HG03280 (cell line): ENCODE measurements at regions not wholly inside any gene's neighbourhood (a gene's known extent, or its start where the extent isn't known, plus 50 kb on each side); places are given as distances from the start of the nearest gene placed in this dataset.

ENCODE experiments used
- ATAC-seq: cut with Tn5 transposase; IDR thresholded peaks from one replicate; pipeline ENCODE4 v1.9.1; 2021; ENCODE audit warnings: mild to moderate bottlenecking, moderate library complexity; ENCODE audit not compliant: unreplicated experiment

DNA sequence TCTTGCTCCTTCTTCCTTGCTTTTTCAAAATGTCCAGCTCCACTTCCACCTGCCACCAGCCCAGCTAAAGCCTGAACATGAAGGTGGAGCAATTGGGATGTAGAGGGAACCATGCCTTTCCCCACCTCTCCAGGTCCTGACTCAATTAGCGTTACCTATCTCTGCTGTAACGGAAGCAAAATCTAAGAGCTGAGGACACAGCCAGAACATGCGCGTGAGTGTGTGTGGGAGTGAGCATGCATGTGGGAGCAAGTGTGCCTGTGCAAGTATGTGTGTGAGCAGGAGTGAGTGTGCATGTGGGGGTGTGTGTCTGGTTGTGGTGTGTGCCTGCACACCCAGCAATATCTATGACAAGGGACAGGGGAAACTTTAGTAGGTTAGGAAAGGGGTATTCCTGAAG lies 364.5 kb downstream of the MID1IP1 start:
- ATAC-seq = no peak

DNA sequence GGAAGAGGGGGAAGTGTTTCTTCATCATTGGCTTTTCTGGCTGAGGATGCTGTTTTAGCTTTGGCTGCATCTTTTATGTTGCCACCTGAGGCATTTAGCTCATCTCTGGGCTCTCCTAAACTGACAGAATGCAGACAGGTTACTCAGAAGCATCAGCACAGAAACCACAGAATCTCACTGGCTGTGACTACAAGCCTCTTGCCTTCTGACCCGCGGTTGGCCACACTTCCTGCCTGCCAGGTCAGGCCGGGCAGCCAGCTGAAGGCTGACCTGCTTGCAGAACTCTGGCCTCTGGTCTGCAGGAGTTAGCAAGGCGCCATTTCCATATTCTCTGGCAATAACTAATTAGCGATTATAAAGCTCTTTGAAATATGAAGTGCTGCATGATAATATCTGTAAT lies 366.5 kb downstream of the MID1IP1 start:
- peak; percentile 71 for ATAC-seq

DNA sequence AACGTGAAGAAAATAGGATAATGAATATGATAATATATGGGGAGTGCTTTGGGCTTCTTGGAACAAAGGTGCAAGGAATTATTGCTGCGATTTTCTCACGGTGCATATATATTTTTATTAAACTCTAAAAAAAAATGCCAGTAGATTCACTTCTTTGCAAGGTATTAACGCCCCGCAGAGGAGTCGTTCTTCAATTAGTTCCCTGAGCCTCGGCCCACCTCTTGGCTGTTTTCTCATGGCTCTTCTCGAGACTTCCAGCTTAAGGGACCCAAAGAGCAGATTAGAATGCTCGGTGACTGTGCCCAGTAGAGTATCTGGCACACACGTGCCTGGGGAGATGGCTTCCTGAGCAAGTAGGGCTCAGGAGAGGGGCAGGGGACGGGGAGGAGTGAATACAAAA lies 367.4 kb downstream of the MID1IP1 start:
- no peak for ATAC-seq

DNA sequence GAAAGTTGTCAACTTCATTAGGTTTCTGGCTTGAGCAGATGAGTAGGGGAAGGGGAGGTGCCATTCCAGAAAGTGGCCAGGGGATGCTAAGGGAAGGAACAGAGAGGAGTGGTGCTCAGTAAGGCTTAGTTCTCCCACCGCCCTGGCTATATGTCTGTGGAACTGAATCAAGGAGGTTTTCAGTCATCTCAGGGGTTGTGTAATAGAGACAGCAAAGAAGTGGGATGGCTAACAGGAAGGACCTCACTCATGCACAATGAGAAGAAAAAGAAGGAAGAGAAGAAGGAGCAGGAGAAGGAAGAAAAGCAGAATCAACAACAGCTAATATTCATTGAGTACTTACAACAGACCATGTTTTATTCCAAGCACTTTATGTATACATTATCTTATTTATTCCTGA lies 368.7 kb downstream of the MID1IP1 start:
- ATAC-seq = no peak

DNA sequence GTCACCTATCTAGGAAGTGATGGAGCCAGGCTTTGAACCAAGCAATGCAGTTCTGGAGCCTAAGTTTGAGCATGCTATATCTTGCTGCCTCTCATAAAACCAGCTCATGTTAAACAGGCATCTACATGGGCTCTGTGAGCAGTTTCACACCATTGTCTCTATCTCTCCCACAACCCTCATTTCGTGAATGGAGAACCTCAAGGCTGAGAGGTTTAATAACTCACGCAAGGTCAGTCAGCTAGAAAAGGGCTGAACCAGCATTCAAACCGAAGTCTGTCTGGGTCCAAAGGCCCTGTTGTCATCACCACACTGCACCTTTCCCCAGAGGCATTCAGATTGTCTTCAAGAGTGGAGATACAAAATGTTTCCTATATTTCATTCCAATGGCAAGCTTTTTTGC lies 369.2 kb downstream of the MID1IP1 start:
- no peak for ATAC-seq

DNA sequence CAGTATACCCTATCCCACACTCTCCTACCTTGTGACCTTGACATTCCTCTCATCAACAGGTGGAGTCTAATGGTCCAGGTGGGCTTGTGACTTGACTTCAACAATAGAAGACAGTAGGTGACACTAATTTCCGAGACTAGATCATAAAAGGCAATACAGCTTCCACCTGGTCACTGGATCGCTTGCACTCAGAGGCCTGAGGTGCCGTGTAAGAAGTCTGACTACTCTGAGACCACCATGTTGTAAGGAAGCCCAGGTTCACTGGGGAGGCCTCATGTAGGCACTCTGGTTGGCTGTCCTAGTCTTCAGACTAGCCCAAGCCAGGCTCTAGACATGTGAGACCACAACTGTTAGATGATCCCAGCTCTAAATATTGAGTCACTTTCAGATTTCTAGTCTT lies 370.4 kb downstream of the MID1IP1 start:
- no peak for ATAC-seq

DNA sequence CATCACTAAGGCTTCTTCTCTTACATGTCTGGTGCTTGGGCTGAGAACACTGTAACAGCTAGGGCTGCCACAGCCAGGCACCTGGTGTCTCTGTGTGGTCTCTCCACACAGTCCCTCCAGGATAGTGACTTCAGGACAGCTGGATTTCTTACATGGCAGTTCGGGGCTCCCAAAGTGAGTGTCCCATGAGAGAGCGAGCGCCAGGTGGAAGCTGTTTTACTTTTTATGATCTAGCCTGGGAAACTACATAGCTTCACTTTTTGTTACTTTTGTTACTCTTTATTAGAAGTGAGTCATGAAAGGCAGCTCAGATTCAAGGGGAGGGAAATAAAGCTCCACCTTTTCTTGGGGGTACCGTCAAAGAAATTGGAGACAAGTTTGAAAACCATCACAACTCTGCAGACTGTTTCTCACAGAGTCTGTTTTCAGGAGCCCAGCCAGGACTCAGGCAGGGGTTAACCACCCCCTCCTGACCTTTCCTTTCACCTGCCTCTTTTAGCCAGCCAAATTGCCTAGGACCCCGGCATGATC lies 373.0 kb downstream of the MID1IP1 start:
- no peak for ATAC-seq

DNA sequence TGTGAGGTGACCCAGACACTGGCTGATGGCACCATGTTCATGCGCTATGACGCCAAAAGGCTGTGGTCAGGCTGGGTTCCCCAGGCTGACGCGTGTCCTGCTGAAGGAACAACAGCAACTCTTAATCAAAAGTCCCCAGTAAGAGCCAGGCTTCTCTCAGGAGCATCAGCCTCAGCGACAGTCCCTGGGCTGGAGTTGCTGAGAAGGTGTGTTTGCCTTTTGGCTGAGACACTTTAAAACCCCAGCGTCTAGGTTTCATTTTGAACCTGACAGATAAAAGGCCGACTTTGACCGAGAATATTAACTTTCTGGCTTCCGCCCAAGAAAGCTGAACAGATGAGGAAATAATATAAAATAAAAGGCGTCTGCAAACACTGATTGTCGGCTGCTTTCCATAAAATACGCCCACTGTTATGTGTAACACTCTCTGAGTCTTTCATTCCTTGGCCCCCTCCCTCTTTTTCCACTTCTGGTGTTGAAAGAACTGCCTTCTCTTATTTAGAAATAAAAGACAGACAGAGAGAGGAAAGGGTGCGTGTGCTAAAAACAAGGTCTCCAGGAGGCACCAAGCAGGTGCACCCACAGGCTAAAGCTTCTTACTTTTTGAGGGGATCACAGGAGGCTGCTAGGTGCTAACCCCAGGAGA lies 373.6 kb downstream of the MID1IP1 start:
- ATAC-seq = no peak

DNA sequence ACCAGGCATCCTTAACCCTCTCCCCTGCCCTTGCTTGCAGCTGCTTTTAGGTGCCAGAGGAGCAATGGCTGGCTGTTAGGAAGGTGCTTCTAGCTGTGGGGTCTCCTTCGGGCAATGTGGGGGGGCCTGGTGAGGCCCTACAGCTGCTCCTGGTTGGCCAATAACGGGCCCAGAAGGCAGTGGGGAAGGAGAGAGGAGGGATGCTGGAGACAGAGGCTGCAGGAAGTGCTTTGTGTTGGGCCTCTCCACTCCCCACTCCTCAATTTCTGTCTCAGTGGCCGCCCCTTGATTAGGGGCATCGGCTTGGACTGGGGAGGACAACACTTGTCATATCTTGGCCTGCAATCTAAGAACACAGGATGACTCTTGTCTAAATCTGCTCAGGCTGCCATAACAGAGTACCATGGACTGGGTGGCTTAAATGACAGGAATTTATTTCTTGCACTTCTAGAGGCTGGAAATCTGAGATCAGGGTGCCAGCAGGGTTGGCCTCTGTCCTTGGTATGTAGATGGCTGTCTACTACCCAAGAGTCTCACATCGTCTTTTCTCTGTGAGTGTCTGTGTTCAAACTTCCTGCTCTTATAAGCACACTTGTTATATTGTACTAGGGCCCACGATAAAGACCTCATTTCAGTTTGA lies 374.3 kb downstream of the MID1IP1 start:
- ATAC-seq = no peak

DNA sequence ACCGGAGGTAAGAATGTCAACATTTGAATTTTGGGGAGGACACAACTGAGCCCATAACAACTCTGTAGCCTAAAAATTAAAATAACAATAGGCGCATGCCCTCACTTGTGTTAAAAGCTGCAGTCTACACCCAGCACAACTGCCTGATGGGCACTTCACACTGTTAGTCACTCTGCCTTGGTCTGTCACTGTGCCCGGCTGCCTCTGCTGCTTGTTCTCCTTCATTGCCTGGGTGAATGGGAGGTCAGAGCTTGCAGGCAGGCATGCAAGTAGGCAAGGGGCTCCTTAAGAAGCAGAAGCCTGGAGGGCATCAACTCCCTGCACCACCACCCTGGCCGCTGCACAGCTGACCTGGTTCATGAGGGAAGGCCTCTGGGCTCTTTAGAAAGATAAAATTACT lies 374.8 kb downstream of the MID1IP1 start:
- ATAC-seq = no peak

DNA sequence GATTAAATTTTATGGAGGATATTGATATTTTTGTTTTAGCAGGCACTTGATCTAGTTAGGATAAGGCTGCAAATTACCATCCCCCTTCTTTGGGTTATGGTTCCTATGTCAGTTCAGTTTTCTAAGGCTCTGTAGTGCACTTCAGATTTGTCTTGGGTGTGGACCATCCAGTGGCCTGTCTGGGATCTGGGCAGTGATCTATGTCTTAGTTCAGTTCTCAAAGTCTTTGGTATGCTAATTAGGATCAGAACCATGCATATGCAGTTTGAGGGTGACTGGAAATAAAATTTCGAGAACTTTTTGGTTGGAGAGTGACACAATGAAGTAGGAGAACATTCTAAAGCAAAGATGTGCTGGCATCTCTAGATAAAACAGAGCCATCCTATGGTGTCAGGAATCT lies 388.2 kb downstream of the MID1IP1 start:
- ATAC-seq = no peak

DNA sequence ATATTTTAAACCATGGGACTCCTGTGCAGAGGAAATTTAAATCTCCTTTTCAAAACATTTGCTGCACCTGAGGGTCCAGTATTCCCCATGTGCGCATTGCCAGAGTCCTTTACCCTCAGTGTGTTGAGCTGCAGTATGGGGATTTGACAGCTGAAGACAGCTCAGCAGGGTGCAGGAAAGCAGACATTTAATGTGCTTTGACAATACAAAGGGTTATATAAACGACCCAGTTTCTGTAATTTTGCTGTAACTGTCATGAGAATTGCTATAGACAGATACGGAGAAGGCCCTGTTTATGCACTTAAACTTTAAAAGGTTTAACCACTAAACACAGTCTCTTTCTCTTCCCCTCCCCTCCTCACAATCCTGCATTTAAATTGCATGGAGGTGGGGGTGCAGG lies 393.4 kb downstream of the MID1IP1 start:
- ATAC-seq = no peak

DNA sequence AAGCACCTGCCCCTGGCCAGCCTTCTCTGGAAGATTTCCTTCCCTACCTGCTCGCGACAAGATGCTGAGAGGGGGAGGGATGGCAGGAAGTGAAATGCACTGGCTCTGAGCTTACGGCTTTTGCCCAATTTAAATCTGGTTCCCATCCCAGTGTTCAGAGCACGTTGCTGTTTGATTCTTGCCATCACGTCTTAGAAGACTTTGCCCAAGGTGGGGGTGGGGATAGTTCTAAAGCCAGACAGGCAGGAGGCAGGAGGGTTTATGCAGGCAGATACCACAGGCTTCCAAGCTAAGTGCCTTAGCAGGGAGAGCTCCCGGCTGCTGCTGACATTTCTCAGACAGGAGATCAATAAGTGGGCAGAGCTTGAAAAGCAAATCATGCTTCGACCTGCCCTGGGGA lies 393.9 kb downstream of the MID1IP1 start:
- no peak for ATAC-seq

DNA sequence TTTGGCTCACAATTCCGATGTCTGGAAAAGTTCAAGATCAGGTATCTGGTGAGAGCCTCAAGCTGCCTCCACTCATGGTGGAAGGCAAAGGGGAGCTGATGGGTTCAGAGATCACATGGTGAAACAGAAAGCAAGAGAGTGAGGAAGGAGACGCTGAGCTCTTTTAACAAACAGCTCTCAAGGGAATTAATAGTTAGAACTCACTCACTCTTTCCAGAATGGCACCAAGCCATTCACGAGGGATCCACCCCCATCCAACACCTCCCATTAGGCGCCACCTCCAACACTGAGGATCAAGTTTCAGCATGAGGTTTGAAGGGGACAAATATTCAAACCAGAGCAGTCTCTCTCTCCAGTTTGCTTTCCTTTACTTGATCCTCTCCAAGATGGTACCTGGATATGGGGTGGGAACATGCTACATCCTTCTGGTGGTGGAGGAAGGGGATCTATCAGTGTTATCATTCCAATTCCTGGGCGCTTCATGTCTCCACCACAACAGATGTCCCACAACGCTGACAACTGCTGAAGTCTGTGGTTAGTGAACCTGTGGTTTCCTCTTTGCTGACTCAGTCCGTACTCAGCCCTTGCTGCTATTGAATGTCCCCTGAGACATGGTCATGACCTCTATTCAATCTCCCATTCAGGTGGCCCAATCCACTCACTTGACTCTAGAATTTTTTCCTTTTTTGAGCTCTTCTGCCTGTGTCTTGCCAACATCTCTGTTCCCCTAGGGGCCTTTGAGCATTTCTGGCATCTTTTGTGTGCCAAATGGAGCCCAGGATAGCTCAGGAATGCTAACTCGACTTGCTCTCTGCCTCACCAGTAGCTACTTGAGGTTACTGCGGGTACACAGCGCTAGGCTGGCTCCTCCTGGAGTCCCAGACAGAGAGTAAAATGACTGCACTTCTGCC lies 395.2 kb downstream of the MID1IP1 start:
- ATAC-seq = peak; percentile 93

DNA sequence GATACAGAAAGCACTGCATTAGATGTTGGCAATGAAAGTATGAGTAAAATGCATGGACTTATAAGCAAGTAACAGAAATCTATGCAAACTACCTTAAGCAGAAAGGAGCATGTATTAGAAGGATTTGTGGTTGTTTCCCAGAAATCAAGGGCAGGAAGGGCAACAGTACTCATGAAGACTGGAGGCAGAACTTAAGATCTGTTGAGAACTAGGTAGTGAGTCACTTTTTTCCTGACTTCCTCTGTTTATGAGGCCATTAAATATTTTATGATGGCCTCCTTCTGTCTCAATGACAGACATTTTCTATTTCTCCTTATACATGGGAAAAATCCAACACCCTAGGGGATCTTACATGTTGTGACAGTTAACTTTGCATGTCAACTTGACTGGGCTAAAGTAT lies 398.2 kb downstream of the MID1IP1 start:
- no peak for ATAC-seq

DNA sequence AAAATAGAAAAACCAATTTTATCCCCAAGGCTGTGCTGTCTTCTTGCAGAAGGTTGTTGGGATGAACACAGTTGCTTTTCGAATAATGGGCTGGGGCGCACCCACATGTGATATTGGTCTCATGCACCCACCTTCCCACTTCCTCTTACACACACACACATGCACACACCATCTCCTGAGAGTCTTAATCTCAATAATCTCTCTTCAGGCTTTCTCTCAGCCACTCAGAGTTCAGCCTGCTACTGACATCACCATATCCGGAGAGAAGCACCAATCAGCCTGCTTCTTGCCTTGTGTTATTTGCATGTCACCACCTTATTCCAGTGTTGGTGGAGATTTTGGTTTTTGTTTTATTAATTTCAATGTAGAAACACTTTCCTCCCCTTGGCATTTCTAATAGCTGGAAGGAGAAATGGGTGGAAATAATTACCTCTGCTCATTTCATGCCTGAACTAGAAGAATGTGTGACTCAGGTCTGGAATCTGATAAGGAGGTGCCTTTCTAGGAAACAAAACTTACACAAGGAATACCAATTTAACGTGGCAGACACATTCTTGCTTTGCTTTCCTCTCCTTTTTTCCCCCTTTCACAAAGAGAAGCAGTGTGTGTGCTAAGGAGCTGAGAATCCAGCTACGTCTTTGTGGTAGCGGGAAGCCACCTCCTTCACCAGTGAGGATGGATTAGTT lies 400.2 kb downstream of the MID1IP1 start:
- no peak for ATAC-seq

DNA sequence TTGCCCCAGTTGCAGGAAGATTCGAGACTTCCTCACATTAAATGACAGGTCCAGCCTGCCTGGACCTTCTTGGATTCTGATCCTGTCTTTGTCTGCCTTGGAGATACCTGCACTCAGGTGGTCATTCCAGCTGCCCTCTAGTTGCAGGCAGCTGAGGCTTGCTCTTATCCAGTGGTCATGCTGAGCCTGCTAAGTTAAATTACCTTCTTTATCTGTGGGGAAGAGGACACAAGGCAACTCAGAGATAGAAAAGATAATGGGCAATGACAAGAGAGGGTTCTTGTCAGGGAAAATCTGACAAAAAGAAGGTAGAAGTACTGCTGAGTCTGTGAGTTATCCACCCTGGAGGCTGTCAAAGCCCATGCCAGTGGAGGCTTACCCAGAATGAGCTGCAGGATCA lies 401.4 kb downstream of the MID1IP1 start:
- no peak for ATAC-seq

DNA sequence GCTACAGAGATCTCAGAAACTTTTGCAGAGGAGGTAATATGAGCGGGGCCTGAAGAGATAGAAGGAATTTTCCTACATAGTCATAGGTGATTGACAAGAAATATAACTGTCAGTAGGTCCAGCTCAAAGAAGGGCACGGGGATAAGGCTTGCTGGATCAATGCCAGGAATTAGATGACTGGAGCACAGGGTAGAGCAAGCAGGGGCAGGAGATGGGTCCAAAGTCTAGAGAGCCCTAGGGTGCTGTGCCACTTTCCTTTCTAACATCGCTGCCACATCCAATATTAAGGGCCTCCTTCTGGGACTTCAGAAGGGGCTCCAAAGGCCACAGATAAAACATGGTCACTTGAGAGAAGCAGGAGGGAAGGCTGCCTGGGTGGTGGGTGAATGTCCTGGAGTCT lies 402.2 kb downstream of the MID1IP1 start:
- no peak for ATAC-seq

DNA sequence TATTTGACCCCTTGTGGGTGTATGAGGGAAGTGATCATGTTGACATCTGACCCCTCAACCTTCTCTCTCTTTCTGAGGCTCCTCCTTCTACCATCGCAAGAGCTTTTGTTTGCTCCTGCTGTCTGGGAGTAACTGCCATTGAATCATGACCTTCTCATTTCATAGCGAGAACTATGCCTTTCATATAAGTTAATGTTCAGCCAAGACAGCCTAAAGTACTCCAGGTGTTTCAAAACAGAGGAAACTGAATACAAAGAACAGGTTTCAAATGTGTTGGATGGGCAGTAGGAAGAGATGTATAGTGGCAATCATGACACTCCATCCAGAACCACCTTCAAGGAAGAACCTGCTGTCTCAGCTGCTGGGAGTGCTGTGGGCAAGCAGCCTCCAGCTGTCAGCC lies 403.1 kb downstream of the MID1IP1 start:
- no peak for ATAC-seq

DNA sequence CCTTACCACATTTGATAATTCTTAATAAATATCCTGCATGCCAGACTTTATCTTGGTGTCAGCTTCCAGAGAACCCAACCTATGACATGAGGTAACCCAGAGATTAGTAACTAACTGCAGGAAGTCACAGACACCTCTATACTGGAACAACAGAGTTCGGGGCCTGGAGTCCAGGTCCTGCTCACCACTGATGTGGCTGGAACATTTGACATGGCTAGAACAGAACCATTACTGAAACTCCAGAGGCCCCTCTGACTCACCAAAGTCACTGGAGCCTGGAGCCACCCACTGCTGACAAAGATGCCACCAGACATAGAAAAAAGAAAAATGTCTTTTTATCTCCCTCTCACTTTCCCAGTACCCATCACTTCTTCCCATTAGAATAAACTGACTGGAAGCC lies 403.7 kb downstream of the MID1IP1 start:
- peak; percentile 68 for ATAC-seq

DNA sequence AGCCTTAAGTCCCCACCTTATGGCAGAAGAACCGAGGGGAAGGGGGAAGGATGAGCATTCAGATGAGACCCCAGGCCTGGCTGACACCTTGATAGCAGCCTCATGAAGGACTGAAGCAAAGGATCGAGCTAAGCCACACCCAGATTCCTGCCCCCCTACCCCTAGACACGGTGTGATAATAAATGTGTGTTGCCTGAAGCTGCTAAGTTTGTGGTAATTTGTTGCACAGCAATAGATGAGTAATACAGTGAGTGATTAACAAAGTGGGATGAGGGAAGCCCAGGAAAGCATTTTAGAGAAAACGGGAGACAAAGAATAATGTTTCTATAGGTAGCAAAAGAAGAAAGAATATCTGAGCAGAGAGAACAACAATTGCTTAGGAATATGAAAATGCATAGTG lies 404.2 kb downstream of the MID1IP1 start:
- no peak for ATAC-seq
